Activated T-cell treated with anti-CD3 and anti-CD28 coated beads, Interleukin-2, amount 50 U/mL, for 48 hours (primary cell): ENCODE measurements at regions not wholly inside any gene's neighbourhood (a gene's known extent, or its start where the extent isn't known, plus 50 kb on each side); places are given as distances from the start of the nearest gene placed in this dataset.
"Not testable (repeated sequence)": the region's sequence is repeated elsewhere in the genome, so short reads cannot be mapped to it uniquely, and the experiment has no call there.

Experiments
- DNase-seq, 2 experiments: peaks; one replicate each; pipeline ENCODE4 v3.0.0-alpha.2; 2020

DNA sequence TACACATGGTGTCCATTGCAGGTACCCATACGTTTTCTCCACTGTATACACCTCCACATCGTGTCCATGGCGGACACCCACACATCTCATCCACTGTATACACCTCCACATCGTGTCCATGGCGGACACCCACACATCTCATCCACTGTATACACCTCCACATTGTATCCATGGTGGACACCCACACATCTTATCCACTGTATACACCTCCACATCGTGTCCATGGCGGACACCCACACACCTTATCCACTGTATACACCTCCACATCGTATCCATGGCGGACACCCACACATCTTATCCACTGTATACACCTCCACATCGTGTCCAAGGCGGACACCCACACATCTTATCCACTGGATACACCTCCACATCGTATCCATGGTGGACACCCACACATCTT, 50.4 kb upstream of the TTC34 start:
- DNase-seq: not testable (repeated sequence)

DNA sequence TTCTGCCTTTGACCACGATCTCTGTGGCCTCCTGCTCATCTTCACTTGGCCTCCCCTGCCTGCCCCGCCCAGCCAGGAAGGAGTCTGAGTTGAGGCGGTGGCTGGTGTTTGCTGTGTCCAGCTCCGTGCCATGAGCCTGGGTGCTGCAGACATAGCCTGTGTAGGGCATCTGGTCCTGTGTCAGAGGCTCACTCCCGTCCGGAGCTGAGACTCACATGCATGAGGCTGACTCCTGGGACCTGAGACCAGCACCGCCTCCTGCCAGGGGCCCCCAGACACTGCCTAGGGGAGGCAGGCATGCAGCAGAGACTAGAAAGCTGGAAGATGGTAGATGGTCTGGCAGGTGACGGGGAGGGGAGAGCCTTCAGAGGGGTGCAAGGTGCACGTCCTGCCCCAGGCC, 52.2 kb upstream of the TTC34 start:
- DNase-seq: no peak

DNA sequence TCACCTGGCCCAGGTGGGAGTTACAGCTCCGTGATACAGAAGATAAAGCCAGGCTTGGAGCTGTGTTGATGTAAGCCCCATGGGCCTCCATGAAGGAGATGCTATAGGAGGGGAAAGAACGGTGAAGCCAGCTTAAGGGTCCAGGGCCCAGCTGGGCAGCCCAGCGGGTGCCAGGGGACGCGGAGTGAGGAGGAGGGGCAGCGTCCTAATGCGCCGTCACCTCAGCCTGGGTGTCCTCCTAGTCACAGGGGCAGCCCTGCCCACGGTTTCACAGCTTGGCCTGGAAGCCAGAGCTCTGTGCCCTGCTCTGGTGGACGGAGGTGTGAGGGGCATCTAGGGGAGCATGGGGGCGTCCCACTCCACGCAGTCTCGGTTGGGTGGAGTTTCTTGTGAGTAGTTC, 52.7 kb upstream of the TTC34 start:
- no peak for DNase-seq

DNA sequence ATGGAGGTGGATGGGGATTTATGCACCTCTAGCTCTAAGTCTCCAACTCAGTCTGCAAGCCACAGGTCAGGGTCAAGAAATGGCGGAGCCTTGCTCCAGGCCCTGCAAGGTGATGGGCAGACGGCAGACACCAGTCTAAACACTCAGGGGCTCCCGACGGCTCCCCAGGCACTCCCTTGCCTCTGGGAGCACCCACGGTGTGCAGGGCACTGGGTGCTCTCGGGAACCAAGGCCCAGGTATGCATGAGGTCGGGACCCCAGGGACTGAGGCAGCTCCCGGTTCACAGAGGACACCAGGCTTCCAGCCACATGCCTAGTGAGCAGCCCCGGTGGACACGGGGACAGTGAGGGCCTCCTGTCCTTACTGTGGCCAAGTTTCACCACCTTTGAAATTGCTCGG, 53.1 kb upstream of the TTC34 start:
- no peak for DNase-seq

DNA sequence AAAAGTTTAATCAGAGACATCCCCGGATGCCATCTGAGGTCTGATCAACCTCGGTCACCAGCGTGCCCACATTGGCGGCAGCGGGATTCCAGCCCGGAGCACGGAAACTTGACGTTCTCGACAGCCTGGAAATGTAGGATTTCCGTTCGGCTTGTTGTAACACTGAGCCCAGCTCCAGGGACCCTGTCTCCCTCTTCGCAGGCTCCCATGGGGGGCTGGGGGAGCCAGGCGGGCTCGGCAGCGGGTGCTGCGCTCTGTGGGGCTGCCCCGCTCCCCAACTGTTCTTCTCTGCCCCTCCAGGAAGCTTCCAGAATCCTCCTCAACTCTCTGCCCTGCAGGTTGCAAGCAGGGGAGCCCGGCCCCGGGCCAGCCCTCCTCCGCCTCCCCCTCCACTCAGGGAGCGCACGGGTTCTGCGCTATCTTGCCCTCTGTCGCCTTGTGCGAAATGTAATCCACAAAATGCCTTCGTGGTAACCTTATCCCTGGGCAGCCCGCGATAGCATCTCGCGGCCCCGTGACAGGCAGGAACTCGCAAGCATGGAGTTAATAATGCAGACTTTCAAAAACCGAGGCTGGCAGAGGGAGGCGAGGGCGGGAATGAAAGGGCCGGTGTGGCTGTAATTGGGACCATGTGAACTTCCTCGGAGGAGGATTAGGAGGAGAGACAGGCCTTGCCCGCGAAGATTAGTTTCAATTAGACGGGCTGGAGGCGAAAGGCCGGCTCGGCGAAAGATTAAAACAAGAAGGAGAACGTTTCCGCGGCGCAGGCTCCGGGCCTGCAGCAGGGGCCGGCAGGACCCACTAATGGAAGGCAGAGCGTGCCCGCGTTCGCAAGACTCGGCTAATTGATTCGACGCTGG, 53.9 kb upstream of the TTC34 start:
- no peak for DNase-seq

DNA sequence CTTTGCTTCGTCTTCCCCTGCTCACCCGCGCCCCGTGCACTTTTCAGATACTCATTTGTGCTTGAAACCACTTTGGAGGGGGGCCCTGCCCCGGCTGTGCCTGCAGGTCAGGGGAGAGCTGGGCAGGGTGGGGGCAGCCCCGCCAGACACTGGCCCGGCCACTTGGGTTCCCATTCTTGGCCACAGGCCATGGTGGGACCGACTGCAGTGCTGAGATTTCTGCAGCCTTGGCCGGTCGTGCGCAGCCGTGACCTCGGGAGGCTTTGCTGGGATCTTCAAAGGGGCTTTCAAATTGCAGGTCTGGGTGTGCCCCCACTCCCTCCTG, 54.5 kb upstream of the TTC34 start:
- DNase-seq: no peak

DNA sequence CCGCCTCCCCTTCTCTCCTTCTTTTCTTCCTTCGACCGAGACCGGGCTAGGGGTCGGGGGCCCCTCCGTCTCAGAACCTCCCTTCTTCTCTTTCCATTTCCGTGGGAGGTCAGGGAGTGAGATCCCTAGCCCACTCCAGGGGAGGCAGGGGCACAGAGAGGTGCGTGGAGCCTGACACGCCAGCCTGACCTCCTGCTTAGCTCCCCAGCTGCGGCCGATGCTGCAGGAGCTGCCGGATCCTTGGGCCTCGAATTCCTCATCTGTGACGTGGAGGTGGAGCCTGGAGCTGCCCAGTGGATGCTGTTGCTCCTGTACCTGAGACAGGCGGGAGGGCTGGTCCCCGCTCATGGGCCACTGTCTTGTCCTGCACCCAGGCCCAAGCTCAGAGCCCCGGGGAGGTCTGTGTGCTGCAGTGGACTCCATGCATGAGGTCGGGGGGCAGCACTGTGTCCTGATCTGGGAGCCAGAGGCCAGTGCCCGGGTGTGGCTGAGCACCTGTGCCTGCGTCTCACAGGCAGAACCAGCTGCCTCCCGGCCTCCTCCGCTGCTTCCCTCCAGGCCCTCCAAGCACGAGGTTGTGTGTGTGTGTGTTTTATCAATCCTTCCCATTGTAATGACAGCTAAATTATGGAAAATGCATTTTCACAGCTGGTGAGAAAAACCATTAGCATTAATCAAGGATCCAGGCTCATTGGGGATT, 55.3 kb upstream of the TTC34 start:
- DNase-seq: no peak

DNA sequence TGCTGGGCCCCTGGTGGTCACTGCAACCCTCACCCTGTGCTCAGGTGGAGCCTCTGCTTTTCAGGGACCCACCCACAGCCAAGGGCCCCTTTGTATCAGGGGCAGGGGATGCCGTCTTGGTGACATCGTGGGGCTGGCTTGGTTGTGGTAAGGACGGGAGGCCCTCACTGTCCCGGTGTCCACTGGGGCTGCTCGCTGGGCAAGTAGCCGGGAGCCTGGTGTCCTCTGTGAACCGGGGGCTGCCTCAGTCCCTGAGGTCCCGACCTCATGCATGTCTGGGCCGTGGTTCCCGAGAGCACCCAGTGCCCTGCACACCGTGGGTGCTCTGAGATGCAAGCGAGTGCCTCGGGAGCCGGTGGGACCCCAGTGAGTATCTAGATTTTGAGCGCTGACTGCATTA, 56.0 kb upstream of the TTC34 start:
- DNase-seq: no peak

DNA sequence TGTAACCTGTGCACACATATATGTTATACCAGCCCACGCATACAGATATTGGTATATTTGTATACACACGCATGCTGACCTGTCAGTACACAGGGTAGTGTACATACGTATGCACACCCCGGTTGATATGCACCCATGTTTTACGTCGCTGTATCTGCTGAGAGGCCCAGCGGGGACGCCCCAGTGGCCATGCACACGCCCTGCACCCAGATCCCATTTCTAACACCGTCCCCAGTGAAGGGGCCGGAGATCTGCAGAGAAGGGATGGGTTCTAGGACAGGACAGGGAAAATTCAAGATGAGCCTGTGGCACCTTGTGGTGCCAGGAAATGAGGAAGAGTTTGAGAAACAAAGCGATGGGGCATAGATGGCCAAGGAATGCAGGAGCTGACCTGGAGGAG, 57.2 kb upstream of the TTC34 start:
- DNase-seq: no peak

DNA sequence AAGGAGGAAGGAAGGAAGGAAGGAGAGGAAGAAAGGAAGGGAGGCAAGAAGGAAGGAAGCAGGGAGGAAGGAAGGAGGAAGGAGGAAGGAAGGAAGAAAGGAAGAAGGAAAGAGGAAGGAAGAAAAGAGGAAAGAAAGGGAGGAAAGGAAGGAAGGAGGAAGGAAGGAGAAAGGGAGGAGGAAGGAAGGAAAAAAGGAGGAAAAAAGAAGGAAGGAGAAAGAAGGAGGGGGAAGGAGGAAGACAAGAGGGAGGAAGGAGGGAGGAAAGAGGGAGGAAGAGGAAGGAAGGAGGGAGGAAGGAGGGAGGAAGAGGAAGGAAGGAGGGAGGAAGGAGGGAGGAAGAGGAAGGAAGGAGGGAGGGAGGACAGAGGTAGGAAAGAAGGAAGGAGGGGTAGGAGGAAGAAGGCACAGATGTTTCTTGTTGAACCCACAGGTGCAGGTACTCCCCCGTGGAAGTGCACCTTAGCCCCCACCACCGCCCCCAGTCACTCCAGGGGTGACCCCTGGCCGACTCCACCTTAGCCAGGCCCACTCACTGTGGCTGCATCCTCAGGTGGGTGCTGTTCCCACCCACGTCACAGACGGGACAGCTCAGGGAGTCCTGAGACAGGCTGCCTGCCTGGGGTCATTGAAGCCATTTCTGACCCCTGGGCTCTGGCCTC, 57.9 kb upstream of the TTC34 start:
- DNase-seq: no peak

DNA sequence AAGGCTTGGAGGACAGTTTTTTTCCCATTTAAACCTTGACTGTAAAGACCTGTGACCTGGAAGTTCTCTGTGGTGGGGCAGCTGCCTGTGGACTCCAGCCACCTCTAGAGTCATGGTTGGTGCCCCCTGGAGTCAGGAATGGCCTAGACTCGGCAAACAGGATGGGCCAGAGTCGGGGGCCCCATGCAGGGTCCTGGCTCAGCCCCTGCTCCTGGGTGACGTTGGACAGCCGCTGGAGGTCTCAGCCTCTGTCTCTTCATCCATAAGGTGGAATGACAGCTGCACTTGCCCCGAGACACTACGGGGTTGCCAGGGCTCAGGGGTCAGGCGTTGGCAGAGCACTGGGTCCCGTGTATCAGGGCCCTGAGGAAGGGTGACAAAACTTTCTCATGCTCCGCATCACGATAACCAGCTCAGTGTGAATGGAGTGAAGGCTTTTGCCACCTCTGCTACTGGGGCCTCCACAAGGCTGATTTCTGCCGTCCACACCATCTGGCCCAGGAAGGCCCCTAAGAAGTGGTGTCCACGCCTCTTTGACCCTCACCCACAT, 58.5 kb upstream of the TTC34 start:
- no peak for DNase-seq

DNA sequence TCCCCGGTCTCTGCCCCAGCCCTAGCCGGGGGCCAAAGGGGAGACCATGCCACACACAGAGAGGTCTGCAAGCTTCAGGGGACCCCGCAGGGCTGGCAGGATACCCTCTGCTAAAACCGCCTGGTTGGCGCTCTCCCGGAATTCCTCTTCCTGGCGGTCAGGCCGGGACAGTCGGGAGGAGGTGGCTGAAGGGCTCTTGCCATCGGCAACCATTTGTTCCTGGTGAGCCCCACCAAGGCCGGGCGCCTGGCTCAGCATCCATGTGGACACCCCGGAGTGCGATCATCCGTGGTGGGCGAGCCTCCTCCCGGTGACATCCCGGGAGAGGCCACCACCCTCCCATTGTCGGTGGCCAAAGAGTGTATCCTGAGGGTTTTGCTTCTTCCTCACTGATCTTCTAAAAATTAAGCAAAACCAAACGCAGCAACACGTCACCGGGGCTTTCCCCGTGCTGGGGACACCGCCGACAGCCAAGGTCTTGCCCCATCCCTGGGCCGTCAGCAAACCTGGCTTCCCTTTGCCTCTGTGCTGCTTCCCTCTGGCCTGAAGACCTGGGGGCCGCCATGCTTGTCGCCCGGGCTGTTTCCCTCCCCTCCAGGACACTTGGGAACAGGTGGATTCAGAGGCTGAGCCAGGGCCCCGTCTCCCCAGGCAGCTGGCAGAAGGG, 59.1 kb upstream of the TTC34 start:
- DNase-seq: no peak

DNA sequence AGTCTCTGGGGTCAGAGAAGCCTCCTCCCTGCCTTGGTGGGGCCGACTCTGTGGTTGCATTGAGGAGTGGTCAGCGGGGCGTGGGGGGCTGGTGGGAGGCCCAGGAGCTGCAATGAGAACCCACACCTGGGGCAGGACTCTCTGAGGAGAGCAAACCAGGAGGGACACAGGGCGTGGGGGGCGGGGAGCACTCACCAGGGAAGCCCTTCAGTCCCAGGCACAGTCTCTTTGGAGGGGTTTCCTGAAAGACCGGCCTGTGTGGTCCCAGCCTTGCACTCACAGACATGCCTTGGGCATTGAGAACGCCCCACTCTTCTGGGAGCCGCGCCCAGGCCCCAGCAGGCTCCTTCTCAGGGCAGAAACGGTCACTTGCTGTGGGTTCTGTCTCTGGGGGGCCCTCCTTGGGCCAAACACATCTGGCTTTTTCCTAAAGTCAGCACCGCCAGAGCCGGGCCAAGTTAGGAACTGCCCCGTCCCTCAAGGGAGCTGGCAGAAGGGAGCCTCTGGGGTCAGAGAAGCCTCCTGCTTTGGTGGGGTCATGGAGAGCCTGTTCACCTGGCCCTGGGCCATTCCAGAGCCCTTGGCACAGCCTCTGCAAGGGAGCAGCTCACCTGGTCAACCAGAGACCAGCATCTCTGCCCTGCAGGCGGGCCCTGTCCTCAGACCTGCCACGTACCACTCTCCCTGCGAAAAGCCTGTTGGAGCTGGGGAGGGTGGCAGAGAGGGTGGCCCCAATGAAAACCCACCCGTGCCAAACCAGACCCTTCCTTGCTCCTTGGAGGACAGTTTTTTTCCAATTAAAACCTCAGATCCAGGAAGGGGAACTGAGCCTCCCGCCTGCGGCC, 59.9 kb upstream of the TTC34 start:
- no peak for DNase-seq

DNA sequence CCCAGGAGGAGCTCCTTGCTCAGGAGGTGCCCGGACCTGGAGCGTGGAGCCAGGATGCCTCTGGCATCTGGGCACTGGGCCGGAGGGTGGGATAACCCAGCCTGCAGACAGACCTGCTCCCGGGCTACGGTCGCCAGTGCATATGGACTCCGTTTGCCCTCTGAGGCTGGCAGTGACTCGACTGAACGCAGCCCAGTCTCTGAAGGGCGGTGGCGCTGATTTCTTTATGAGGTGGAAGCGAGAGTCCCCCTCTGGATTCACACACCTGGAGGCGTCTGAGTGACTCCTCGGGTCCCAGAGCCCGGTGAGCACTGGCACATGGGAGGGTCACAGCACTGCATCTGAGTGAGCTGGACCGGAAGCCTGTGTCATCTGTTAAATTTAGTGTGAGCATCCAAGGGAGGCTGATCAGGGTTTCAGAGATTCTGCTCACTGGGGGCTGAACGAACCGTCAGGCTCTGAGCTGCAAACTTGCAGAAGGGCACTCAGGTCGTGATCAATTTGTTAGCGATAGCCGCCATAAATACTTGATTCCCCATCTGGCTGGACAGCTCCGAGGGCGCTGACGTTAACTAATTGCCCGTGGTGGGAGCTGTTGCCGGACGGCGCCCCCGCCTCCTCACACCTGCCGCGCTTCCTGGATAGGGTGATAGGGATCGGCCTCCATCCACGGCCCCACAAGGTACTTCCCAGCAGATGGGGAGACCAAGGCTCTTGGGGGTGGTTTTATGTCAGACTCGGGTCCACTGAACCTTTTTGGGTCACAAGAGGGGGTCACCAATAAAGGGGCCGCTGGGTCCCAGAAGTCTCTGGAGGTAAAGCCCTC, 60.7 kb upstream of the TTC34 start:
- no peak for DNase-seq

DNA sequence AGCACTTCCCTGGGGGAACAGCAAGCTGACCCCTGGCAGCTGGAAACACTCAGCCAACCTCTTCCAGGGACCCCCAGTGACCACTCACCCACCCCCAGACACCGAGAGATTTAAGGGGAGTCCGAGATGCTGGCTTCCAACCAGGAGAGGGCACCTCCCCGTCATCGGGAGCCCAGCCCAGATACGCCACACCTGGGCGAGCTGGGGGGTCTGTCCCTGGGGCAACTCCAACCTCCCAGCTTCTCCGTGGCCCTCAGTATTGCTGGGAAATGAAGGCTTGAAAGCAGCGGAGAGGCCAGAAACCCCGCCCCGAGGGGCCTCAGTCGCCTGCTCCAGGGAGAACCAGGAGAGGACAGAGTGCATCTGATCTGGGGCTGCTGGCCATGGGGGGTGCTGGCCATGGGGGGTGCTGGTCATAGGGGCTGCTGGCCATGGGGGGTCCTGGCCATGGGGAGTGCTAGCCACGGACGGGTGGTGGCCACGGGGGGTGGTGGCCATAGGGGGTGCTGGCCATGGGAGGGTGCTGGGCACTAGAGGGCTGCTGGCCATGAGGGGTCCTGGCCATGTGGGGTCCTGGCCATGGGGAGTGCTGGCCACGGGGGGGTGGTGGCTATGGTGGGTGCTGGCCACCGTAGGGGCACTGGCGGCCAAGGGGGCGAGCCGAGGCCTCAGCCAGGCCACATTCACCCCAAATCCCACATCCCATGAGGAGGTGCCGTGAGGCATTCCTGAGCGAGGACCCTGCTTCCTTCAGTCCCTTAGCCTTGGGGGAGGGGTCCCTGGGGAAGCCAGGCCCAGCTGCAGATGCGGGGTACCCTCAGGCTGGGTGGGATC, 61.5 kb upstream of the TTC34 start:
- DNase-seq: no peak

DNA sequence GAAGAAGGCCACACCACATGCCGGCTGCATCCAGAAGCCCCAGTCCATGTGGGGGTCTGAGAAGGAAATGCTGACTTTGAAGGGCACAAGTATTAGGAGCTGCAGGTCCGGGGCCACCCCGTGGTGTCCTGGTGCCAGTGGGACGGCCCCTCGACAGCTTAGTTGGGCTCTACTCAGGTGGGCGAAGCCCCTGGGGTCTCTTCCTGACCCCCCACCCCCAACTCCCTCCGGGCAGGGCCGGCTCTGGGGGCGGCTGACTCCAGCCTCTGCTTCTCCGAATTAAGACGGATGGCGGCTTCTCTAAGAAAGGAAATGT, 62.1 kb upstream of the TTC34 start:
- DNase-seq: no peak

DNA sequence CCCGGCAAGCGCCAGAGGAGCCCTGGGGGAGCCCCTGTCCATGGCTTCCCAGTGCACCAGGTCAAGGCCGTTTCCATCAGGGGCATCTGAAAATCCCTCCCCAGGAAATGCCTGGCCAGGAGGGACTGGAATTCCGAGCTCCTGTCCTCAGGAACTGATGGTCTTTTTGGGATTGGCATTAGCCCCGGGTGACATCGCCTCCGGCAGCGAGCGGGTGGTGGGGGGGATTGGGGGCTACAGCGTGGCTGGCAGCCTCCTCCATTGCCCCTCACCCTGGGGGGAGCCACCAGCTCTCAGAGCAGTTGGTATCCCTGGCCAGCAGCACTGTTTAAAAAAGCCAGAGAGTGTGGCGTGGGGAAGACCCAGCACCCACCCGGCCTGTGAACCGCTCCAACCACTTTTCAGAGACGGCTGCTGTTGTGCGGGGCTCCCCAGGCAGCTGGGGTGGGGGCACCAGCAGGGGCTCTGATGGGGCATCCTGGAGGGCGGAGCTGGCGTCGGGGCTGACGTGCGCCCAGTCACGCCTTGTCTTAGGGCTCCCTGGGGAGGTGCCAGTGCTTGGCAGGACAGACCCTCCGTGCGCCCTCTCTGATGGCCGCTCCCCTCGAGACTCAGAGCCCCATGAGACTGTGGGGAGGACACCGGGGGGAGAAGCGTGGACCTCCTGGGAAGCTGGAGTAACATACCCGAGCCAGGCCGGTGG, 62.9 kb upstream of the TTC34 start:
- no peak for DNase-seq

DNA sequence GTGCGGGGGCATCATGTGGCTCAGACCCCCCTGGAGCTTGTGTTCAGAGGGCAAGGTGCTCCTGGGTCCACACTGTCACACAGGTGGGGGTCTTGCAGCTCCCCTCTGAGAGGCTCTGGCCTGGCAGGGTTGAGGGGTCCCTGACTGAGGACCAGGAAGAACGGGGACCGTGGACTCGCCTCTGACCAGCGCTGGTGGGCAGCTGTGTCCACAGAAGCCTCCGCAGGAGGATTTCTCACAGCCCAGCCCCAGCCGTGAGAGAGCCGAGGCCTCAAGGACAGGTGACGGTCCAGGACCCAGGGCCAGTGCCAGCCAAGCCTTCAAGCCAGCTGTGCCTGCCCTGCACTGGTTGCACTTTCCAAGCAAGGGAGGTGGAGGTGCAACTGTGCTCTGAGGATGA, 63.5 kb upstream of the TTC34 start:
- DNase-seq: no peak

DNA sequence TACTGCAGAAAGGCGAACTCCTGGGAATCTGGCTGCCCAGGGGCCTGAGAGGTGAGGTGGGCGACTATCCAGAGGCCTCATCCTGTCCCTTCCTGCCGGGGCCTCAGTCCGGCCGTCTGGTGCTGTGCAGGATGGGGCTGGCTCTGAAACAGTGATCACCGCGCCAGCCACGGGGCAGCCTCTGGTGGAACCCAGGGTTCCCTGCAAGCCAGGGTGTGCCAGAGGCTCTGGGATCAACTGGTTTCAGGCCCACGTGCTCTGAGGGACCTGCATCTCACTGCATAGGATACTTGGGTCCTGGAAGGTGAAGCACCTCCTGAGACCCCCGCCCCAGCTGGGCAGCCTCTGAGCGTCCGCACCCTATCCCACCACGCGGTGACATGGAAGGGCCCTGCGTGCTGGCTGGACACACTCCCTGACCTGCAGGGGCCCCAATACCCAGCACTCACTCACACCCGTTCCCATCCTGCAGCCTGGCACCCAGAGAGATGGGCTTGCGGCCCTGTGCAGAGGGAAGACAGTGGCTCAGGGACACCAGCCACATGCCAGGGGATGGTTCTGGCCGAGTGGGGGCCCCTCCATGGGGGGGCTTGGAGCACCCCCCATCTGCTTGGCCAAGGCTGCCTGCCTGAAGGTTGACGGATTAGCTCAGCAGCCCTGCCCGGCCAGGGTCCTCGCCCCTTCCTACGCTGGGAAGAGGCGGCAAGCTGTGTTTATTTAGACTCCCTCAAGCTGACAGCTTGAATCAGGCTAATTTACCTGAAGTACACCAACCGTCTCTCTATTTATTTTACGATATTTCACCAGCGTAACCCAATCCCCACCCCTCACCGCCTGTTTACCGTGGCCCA, 64.3 kb upstream of the TTC34 start:
- DNase-seq: no peak
